Uterus (tissue), 3 donors: ENCODE measurements at regions not wholly inside any gene's neighbourhood (a gene's known extent, or its start where the extent isn't known, plus 50 kb on each side); places are given as distances from the start of the nearest gene placed in this dataset.

Experiments
- DNase-seq, 2 donors: peaks; one replicate each; pipeline ENCODE4 v3.0.0-alpha.2; 2019 to 2020
- H3K27ac ChIP-seq, 2 donors: fragments of 200-600 bp; sonication (generic); 1 replicate in 1 of 2; 2 replicates in 1 of 2; pipeline ENCODE4 v1.5.1; 2016 to 2018
- H3K27me3 ChIP-seq, 2 donors: fragments of 200-600 bp; sonication (generic); one replicate each; pipeline ENCODE4 v1.5.1; 2018 to 2019; ENCODE audit warnings: control low read depth in 1 of 2
- H3K36me3 ChIP-seq, 2 donors: fragments of 200-600 bp; sonication (generic); one replicate each; pipeline ENCODE4 v1.5.1; 2019; ENCODE audit warnings: control low read depth in 1 of 2
- H3K4me1 ChIP-seq, 2 donors: fragments of 200-600 bp; sonication (generic); one replicate each; pipeline ENCODE4 v1.5.1; 2018 to 2019; ENCODE audit warnings: control low read depth in 1 of 2
- H3K4me3 ChIP-seq, 2 donors: fragments of 200-600 bp; sonication (generic); 1 replicate in 1 of 2; 2 replicates in 1 of 2; pipeline ENCODE4 v1.5.1; 2018 to 2019; ENCODE audit warnings: mild to moderate bottlenecking in 1 of 2
- H3K9me3 ChIP-seq, 2 donors: fragments of 200-600 bp; sonication (generic); one replicate each; pipeline ENCODE4 v1.5.1; 2019; ENCODE audit warnings: control low read depth in 1 of 2
- POLR2A ChIP-seq, 2 donors: fragments of 450-650 bp; IDR thresholded peaks; one replicate each; pipeline ENCODE4 v1.6.1; 2016; ENCODE audit warnings: antibody characterized with exemption in 2 of 2, mild to moderate bottlenecking in 1 of 2, moderate library complexity in 1 of 2
- intact Hi-C: fragments of 100-400 bp; cut with DNase I; formaldehyde crosslinking; loops from one replicate; pipeline ENCODE4 v1.15.1; 2023; ENCODE audit warnings: low total_unique reads
- TF ChIP-seq, protein P1 (sequence below), 4 experiments: fragments of 200-600 bp in 2 of 4; fragments of 450-650 bp in 2 of 4; sonication (generic) in 2 of 4; IDR thresholded peaks; one replicate each; pipeline ENCODE4 v1.5.1; 2016 to 2019; ENCODE audit warnings: antibody characterized with exemption in 4 of 4, mild to moderate bottlenecking in 2 of 4, moderate library complexity in 1 of 4
- donor health status: DM: yes; HTN: yes; CAD: no.

DNA sequence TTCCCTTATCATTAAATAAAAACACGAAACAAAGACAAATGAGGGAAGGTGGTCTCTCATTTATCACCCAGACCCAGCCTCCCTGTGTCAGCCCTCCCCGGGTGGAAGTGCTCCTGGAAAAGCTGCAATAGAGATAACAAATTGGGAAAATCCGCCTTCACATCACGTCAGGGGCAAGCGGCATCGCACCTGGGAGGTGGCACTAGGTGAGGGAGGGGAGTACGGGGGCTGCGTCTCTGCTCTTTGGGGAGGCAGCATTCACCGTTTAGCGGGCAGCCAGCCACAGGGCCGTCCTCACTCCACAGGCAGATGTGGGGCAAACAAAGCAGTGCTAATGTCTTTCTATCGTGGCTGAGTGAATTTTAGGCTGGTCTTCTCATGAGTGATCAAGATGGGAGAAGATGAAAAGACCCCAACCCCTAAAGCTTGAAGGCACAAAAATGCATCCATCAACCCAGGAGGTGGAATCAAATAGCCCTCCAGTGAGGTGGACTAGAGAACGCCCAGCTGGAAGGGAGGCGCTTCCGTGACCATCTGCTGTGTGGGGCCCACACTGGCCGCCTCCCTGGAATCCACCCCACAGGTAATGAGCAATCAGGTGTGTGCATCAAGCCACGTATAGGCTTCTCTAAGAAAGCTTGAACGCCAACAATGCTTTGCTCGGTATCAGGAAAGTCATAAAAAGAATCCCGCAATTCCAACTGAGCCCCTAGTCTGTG lies 629.5 kb downstream of the BRD1 start:
- no peaks in the 10 kb centered on the region for H3K27me3 ChIP-seq
- H3K9me3 ChIP-seq: no peaks in the 10 kb centered on the region
- TF ChIP-seq, protein P1, sequence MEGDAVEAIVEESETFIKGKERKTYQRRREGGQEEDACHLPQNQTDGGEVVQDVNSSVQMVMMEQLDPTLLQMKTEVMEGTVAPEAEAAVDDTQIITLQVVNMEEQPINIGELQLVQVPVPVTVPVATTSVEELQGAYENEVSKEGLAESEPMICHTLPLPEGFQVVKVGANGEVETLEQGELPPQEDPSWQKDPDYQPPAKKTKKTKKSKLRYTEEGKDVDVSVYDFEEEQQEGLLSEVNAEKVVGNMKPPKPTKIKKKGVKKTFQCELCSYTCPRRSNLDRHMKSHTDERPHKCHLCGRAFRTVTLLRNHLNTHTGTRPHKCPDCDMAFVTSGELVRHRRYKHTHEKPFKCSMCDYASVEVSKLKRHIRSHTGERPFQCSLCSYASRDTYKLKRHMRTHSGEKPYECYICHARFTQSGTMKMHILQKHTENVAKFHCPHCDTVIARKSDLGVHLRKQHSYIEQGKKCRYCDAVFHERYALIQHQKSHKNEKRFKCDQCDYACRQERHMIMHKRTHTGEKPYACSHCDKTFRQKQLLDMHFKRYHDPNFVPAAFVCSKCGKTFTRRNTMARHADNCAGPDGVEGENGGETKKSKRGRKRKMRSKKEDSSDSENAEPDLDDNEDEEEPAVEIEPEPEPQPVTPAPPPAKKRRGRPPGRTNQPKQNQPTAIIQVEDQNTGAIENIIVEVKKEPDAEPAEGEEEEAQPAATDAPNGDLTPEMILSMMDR (IDR thresholded peaks at IDR 0.05): no peak
- no peak for TF ChIP-seq POLR2A (IDR thresholded peaks at IDR 0.05)
- peak in 1 of 2 donors; percentile 3 for DNase-seq
- H3K4me3 ChIP-seq: no peak overlapping the region
- no peaks in the 10 kb centered on the region for H3K36me3 ChIP-seq
- H3K4me1 ChIP-seq: no peaks in the 10 kb centered on the region
- intact Hi-C loops: no loop called here
- no peak overlapping the region for H3K27ac ChIP-seq

DNA sequence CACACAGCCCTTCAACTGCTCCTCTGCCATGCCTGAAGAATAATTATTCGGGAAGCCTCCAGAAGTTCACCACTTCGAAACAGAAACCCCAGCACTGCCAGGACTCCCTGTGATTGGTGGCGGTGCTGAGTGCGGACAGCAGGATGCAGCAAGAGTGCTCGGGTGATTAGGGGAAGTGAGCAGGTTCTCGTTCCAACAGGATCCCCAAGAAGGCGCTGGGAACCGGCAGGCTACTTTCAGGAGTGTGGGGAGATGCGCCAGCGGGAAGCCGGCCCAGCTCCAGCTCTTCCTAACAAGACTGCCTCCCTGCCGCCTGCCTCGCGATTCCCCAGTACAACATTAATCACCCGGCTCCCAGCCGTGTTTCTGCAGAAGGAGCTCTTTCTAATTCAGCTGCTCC lies 630.2 kb downstream of the BRD1 start:
- no peak overlapping the region for H3K4me3 ChIP-seq
- no peaks in the 10 kb centered on the region for H3K27me3 ChIP-seq
- intact Hi-C loops: no loop called here
- DNase-seq: peak; percentile 19 to 21
- no peaks in the 10 kb centered on the region for H3K9me3 ChIP-seq
- H3K4me1 ChIP-seq: no peaks in the 10 kb centered on the region
- no peaks in the 10 kb centered on the region for H3K36me3 ChIP-seq
- H3K27ac ChIP-seq: no peak overlapping the region
- TF ChIP-seq, protein P1 (IDR thresholded peaks at IDR 0.05): no peak
- no peak for TF ChIP-seq POLR2A (IDR thresholded peaks at IDR 0.05)

GRCh38 chr22:49196046-49196511 lies 631.6 kb downstream of the BRD1 start:
- intact Hi-C loops: no loop called here
- no peaks in the 10 kb centered on the region for H3K9me3 ChIP-seq
- no peak overlapping the region for H3K27ac ChIP-seq
- DNase-seq: no peak
- no peaks in the 10 kb centered on the region for H3K27me3 ChIP-seq
- TF ChIP-seq POLR2A (IDR thresholded peaks at IDR 0.05): no peak
- TF ChIP-seq, protein P1 (IDR thresholded peaks at IDR 0.05): no peak
- no peaks in the 10 kb centered on the region for H3K36me3 ChIP-seq
- no peaks in the 10 kb centered on the region for H3K4me1 ChIP-seq
- H3K4me3 ChIP-seq: no peak overlapping the region

- Histone ChIP-seq H3K36me3 (no peaks in the 10 kb centered on the region), H3K4me1 (no peaks in the 10 kb centered on the region), H3K9me3 (no peaks in the 10 kb centered on the region), H3K27ac (no peak overlapping the region), H3K27me3 (no peaks in the 10 kb centered on the region), H3K4me3 (no peak overlapping the region)
- intact Hi-C loops: no loop called here
- TF ChIP-seq, protein P1 (IDR thresholded peaks at IDR 0.05): no peak
- TF ChIP-seq POLR2A (IDR thresholded peaks at IDR 0.05): no peak
- no peak for DNase-seq
Observed at GRCh38 chr22:49195636-49196035, 632.0 kb downstream of the BRD1 start.

GRCh38 chr22:49193901-49194465 lies 633.7 kb downstream of the BRD1 start:
- no peaks in the 10 kb centered on the region for H3K27me3 ChIP-seq
- H3K27ac ChIP-seq: no peak overlapping the region
- H3K4me3 ChIP-seq: no peak overlapping the region
- TF ChIP-seq, protein P1 (IDR thresholded peaks at IDR 0.05): no peak
- no peak for TF ChIP-seq POLR2A (IDR thresholded peaks at IDR 0.05)
- no peaks in the 10 kb centered on the region for H3K9me3 ChIP-seq
- DNase-seq: no peak
- intact Hi-C loops: no loop called here
- no peaks in the 10 kb centered on the region for H3K4me1 ChIP-seq
- H3K36me3 ChIP-seq: no peaks in the 10 kb centered on the region
